ENCODE measurements at regions not wholly inside any gene's neighbourhood (a gene's known extent, or its start where the extent isn't known, plus 50 kb on each side); places are given as distances from the start of the nearest gene placed in this dataset.
"Not testable (repeated sequence)": the region's sequence is repeated elsewhere in the genome, so short reads cannot be mapped to it uniquely, and the experiment has no call there.

DNA sequence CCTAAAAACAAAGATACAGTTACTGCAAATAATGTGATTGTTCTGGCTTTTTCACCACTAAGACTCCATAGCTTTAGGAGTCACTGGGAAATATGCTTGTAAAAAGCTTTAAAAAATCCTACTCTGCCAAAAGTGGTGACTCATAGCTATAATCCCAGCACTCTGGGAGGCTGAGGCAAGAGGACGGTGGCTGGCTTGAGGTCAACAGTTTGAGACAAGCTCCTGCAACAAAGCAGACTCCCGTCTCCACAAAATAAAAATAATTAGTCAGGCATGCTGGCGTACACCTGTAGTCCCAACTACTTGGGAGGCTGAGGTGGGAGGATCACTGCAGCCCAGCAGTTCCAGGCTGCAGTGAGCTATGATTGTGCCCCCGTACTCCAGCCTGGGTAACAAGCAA lies 406.4 kb downstream of the HTR1A start:
- ATAC-seq (no peak), DNase-seq (no peak)

DNA sequence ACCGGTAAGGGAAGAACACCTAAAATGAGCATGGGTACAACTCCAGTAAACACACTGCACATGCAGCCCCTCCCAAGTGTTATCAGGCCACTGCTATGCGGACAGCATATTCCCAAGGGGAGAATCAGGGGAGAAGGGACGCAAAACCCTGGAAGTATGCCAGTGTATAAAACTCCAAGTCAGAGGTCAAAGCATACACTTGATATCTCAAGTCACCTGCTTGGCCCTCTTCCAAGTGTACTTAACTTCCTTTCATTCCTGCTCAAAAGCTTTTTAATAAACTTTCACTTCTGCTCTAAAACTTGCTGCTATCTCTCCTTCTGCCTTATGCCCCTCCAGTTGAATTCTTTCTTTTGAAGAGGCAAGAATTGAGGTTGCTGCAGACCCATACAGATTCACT lies 408.1 kb downstream of the HTR1A start:
- DNase-seq (no peak), ATAC-seq (no peak)

- ATAC-seq (no peak), DNase-seq (no peak)
Measured at GRCh38 chr5:63553073-63553472, 409.2 kb downstream of the HTR1A start.

GRCh38 chr5:63535840-63536602 lies 426.2 kb downstream of the HTR1A start:
- no peak for ATAC-seq
- DNase-seq: no peak

DNA sequence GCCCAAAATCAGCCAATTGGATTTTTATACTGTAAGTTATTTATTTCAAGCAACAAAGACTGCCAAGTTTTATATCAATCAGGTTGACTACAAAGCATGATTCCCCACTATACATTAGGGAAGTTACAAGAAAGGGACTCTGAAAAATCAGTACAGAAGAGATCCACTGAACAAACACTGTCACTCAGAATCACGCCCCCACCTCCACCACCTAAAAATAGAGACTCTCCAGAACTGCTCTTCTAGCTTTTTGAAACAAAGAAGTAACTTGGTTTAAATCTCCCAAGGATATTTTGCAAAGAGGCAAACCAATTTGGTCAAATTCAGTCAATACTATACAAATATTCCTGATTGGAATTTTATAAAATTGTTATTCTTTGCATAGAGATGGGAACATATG lies 438.0 kb downstream of the HTR1A start:
- ATAC-seq (no peak), DNase-seq (no peak)

GRCh38 chr5:63516006-63516405 lies 446.2 kb downstream of the HTR1A start:
- ATAC-seq: no peak

DNA sequence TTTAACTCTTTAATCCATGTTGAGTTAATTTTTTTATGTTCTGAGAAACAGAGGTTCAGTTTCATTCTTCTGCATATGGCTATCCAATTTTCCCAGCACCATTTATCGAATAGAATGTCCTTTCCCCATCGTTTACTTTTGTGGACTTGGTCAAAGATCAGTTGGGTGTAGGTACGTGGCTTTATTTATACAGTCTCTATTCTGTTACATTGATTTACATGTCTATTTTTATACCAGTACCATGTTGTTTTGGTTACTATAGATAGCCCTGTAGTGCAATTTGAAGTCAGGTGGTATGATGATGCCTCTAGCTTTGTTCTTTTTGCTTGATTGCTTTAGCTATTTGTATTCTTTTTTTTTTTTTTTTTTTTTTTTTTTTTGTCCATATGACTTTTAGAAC lies 462.0 kb downstream of the HTR1A start:
- no peak for ATAC-seq

More at GRCh38 chr5:63516006-63516405, 446.2 kb downstream of the HTR1A start:
- DNase-seq: no peak

GRCh38 chr5:63495225-63495624 lies 467.0 kb downstream of the HTR1A start:
- ATAC-seq (no peak), DNase-seq (no peak)

More for the DNA sequence above, 462.0 kb downstream of the HTR1A start:
- DNase-seq: no peak

DNA sequence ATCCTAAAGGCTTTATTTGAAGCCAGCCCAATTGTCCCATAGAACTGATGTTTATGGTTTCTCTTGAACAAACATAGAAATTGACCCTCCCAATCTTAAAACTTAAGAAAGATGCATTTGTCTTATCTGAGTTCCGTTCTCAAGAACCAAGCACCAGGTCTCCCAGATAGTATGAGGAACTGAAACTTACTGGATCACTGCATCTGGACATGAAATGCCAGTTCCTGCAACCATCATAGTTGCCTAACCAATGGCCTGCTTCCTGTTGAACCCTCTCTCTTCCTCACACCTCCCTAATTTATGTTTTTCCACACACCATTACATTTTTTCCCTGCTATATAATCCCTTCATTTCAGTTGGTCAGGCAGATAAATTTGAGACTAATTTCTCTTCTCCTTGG lies 478.9 kb downstream of the HTR1A start:
- DNase-seq (no peak), ATAC-seq (no peak)

DNA sequence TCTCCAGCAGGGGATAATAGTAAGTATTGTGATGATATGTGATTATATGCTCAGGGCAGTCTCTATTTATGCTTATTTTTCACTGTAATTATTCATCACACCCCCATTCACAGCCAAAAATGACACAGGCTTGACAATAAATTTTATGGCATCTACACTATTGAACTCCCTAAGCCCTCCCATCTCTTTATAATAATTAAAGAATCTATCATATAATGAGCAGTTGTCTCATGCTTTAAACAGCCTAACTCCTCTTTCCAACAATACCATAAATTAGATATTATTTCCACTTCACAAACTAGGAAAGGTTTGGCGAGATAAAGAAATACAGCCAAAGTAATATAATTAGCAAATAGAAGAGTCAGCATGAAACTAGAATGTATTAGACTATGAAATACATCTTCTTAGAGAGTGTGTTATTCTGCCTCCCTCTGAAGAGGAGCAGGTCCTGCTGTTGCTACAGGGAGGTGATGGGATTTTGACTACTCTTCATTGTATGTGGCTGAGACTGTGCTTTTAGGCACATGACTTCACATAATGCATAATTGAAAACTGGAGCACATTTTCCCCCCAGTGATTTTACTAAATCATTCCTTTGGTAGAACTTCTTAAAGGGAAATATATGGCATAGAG lies 488.8 kb downstream of the HTR1A start:
- DNase-seq (no peak), ATAC-seq (no peak)

- no peak for DNase-seq
Measured at GRCh38 chr5:63456279-63456678, 506.0 kb downstream of the HTR1A start.

GRCh38 chr5:63451188-63451587 lies 511.1 kb downstream of the HTR1A start:
- DNase-seq (no peak), ATAC-seq (no peak)

More at GRCh38 chr5:63456279-63456678, 506.0 kb downstream of the HTR1A start:
- ATAC-seq: no peak

GRCh38 chr5:63439537-63439936 lies 522.7 kb downstream of the HTR1A start:
- DNase-seq (no peak), ATAC-seq (no peak)

GRCh38 chr5:63409737-63410136 lies 552.5 kb downstream of the HTR1A start:
- no peak for DNase-seq
- no peak for ATAC-seq

- ATAC-seq (no peak), DNase-seq (no peak)
Measured at GRCh38 chr5:63408984-63409383, 553.3 kb downstream of the HTR1A start.

DNA sequence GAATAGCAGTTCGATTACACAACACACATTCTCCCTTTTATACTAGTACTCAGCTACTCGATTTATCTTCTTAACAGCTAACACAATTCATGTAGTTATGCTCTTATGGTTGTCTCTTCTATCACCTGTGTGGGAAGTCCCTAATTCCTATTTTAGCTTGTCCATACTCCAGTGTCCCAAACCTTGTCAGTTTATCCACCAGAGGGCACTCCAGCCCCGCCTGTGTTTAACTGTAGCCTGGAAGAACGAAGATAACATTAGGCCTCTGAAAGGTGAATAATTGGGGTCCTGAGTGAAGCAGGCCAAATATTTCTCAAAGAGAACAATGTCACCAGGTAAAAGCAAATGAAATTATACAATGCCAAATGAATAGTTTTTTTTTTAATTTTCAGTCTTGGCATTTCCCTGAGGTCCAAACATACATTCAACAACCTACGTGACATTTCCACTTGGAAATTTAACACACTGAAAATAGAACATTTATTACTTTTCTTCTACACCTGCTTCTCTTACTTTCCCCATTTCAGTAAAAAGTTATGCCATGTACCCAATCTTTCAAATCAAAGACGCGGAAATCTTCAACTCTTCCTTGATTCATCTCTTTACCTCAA lies 560.7 kb downstream of the HTR1A start:
- DNase-seq: peak; percentile 42
- ATAC-seq: peak; percentile 73

DNA sequence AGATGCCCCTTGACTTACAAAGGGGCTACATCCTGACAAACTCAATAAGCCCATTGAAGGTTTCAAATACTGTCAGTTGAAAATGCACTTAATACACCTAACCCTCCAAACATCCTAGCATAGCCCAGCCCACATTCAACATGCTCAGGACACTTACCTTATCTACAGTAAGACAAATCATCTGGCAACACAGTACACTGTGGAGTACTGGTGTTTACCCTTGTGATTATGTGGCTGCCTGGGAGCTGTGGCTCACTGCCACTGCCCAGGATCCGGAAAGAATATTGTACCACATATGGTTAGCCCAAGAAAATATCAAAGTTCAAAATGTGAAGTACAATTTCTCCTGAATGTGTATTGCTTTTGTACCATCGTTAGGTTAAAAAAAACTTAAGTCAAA lies 562.2 kb downstream of the HTR1A start:
- no peak for DNase-seq
- ATAC-seq: no peak

GRCh38 chr5:63398346-63398745 lies 563.9 kb downstream of the HTR1A start:
- ATAC-seq (no peak), DNase-seq (no peak)

- ATAC-seq: not testable (repeated sequence)
Measured at GRCh38 chr5:63388188-63388587, 574.1 kb downstream of the HTR1A start.

GRCh38 chr5:63375851-63376250 lies 586.4 kb downstream of the HTR1A start:
- ATAC-seq (no peak), DNase-seq (no peak)

More at GRCh38 chr5:63388188-63388587, 574.1 kb downstream of the HTR1A start:
- DNase-seq: not testable (repeated sequence)

DNA sequence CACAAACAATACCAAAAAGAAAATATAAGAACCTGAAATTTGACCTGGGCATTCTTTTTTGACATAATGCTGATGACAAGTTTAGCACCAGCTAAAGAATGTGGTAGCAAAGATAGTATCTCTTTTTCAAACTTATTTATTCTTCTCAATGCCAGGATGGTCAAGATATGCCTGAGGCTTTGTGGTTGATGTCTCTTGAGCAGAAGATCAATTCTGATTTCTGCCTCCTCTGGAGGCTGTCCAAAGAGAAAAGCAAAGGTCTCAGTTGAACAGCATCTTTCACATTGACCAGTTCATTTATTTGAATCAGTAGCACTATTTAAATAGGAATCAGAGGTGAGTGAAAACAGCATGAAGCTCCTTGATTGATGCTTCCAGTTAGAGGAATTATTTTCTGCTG lies 588.2 kb downstream of the HTR1A start:
- DNase-seq: no peak
- no peak for ATAC-seq

GRCh38 chr5:63351164-63351563 lies 611.1 kb downstream of the HTR1A start:
- no peak for ATAC-seq

GRCh38 chr5:63346451-63346850 lies 615.8 kb downstream of the HTR1A start:
- DNase-seq: no peak
- ATAC-seq: no peak

More at GRCh38 chr5:63351164-63351563, 611.1 kb downstream of the HTR1A start:
- no peak for DNase-seq

Data from stimulated activated naive CD8-positive, alpha-beta T cell treated with anti-CD3 and anti-CD28 coated beads, Interleukin-15, Interleukin-2, amounts not matched to agents 100 U/mL and 50 U/mL, for 24 hours (primary cell).